Umbilical cord (tissue), 1 donor: ENCODE measurements at regions not wholly inside any gene's neighbourhood (a gene's known extent, or its start where the extent isn't known, plus 50 kb on each side); places are given as distances from the start of the nearest gene placed in this dataset.
"Not testable (repeated sequence)": the region's sequence is repeated elsewhere in the genome, so short reads cannot be mapped to it uniquely, and the experiment has no call there.

ENCODE experiments used
- DNase-seq: peaks from one replicate; pipeline ENCODE4 v3.0.0-alpha.2; 2015; ENCODE audit warnings: low spot score

GRCh38 chr2:87538268-87538667 lies 209.6 kb upstream of the PLGLB2 start:
- DNase-seq, result not testable (repeated sequence)

GRCh38 chr2:87539151-87539943 lies 208.5 kb upstream of the PLGLB2 start:
- DNase-seq, result not testable (repeated sequence)

- not testable (repeated sequence) for DNase-seq
These were observed 207.6 kb upstream of the PLGLB2 start for GRCh38 chr2:87540242-87540641.

- DNase-seq, result not testable (repeated sequence)
These were observed 205.2 kb upstream of the PLGLB2 start for GRCh38 chr2:87542599-87543174.

- not testable (repeated sequence) for DNase-seq
These were observed 204.1 kb upstream of the PLGLB2 start for GRCh38 chr2:87543797-87544196.

- not testable (repeated sequence) for DNase-seq
These were observed 200.8 kb upstream of the PLGLB2 start for GRCh38 chr2:87547106-87547505.

- not testable (repeated sequence) for DNase-seq
These were observed 199.9 kb upstream of the PLGLB2 start for GRCh38 chr2:87547966-87548365.

GRCh38 chr2:87548681-87549536 lies 199.0 kb upstream of the PLGLB2 start:
- not testable (repeated sequence) for DNase-seq

GRCh38 chr2:87549561-87550202 lies 198.2 kb upstream of the PLGLB2 start:
- not testable (repeated sequence) for DNase-seq

- DNase-seq, result not testable (repeated sequence)
These were observed 193.2 kb upstream of the PLGLB2 start for GRCh38 chr2:87554678-87555077.

GRCh38 chr2:87555082-87555481 lies 192.8 kb upstream of the PLGLB2 start:
- DNase-seq, result not testable (repeated sequence)

- DNase-seq, result not testable (repeated sequence)
These were observed 188.9 kb upstream of the PLGLB2 start for GRCh38 chr2:87559001-87559400.

- DNase-seq, result not testable (repeated sequence)
These were observed 188.2 kb upstream of the PLGLB2 start for GRCh38 chr2:87559735-87560134.

- not testable (repeated sequence) for DNase-seq
These were observed 182.8 kb upstream of the PLGLB2 start for GRCh38 chr2:87565116-87565515.

- not testable (repeated sequence) for DNase-seq
These were observed 181.4 kb upstream of the PLGLB2 start for GRCh38 chr2:87566531-87566930.

- DNase-seq, result not testable (repeated sequence)
These were observed 180.8 kb upstream of the PLGLB2 start for GRCh38 chr2:87567093-87567492.

- not testable (repeated sequence) for DNase-seq
These were observed 180.0 kb upstream of the PLGLB2 start for GRCh38 chr2:87567912-87568311.

GRCh38 chr2:87568554-87569278 lies 179.2 kb upstream of the PLGLB2 start:
- not testable (repeated sequence) for DNase-seq

- not testable (repeated sequence) for DNase-seq
These were observed 178.0 kb upstream of the PLGLB2 start for GRCh38 chr2:87569689-87570397.

GRCh38 chr2:87571889-87572465 lies 175.9 kb upstream of the PLGLB2 start:
- not testable (repeated sequence) for DNase-seq
